ENCODE measurements at regions not wholly inside any gene's neighbourhood (a gene's known extent, or its start where the extent isn't known, plus 50 kb on each side); places are given as distances from the start of the nearest gene placed in this dataset.
"Not testable (repeated sequence)": the region's sequence is repeated elsewhere in the genome, so short reads cannot be mapped to it uniquely, and the experiment has no call there.

GRCh38 chr7:136419740-136420139 lies 442.6 kb upstream of the MTPN start:
- not testable (repeated sequence) for DNase-seq (ENCODE audit: low read depth in 2 of 2)

DNA sequence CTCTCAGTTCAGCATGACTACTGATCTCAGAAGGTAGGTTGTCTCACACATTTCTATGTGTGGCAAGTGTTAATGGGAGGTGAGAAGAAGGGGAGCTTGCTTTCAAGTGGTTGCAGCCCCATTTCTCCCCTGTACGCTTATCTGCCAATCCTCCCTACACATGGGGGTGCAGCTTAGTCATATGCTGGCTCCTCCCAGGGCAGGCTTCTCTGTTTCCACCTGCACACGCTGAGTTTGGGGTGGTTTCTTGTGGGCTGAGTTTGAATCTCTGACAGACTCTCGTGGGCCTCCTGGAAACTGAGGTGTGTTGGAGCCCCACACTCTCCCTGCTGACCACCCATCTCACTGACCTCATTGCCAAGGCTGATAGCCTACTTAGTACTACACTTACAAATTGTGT lies 435.8 kb upstream of the MTPN start:
- no peak for DNase-seq (ENCODE audit: low read depth in 2 of 2)

- DNase-seq (ENCODE audit: low read depth in 2 of 2) = no peak
Measured at GRCh38 chr7:136405931-136406777, 429.0 kb upstream of the MTPN start.

DNA sequence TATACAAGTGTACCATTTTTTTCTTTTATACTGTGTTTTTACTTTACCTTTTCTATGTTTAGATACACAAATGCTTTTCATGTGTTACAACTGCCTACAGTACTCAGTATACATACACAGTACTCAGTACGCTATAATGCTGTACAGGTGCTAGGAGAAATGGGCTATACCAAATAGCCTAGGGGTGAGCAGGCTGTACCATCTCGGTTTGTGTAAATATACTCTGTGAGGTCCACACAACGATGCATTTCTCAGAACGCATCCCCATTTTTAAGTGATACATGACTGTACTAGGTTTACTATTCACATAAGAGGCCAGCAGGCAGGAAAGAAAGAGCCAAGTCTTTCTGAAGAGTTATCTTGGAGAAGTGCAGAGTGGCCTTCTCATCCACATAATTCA lies 426.4 kb upstream of the MTPN start:
- no peak for DNase-seq (ENCODE audit: low read depth in 2 of 2)

DNA sequence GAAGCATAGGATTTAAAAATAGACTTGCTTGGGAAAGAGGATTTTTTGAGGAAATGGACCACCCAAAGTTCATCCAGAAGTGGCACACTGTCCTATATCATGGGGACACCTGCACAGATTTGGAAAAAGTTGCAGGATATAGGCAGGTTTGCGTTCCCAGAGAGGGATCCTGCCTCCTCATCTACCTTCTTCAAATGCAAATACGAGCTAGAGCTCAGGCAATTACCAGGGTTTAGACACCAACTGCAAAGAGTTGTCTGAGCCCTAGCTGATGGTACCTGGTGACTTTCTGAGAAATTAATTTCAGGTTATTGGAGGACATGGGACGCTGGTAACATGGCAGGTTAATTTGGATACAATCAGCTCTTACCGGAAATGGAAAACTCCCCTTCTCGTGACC lies 423.7 kb upstream of the MTPN start:
- no peak for DNase-seq (ENCODE audit: low read depth in 2 of 2)

GRCh38 chr7:136399385-136399784 lies 422.2 kb upstream of the MTPN start:
- DNase-seq (ENCODE audit: low read depth in 2 of 2) = no peak

GRCh38 chr7:136392856-136393255 lies 415.7 kb upstream of the MTPN start:
- DNase-seq (ENCODE audit: low read depth in 2 of 2) = no peak

DNA sequence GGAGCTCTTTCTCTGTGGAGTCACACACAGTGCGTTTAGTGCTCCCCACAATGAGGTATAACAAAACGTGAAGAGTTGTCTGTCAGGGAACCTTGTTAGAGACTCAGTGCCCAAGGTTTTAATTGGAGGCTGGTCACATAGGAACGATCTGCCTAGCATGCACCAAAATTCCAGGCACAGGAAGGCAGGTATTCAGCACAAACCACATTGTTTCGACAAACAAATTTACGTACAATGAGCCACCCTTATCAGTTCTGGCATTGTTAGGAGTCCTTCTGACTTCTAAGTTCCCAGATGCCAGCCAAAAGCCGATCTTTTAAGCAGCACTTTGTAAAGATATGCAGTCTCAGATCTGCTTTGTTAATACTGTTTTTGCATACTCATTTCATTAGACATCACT lies 414.2 kb upstream of the MTPN start:
- no peak for DNase-seq (ENCODE audit: low read depth in 2 of 2)

DNA sequence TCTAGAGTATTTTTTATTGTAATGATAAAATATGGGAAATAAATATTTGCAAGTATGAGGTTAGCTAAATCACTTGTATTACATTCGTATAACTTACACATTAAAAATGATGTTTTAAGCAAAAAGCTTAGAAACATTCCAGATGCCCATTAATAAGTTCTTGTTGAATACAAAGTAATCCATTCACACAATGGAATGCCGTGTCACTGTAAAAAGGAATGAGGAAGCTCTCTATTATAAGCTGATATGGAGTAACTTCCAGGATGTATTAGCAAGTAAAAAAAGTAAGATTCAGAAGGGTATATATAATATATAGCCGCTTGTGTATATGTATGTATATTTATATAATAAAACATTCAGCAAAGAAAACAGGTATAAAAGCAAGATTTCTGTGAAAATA lies 412.8 kb upstream of the MTPN start:
- DNase-seq (ENCODE audit: low read depth in 2 of 2) = no peak

- no peak for DNase-seq (ENCODE audit: low read depth in 2 of 2)
Measured at GRCh38 chr7:136386876-136387275, 409.7 kb upstream of the MTPN start.

- DNase-seq (ENCODE audit: low read depth in 2 of 2) = not testable (repeated sequence)
Measured at GRCh38 chr7:136371409-136371808, 394.2 kb upstream of the MTPN start.

GRCh38 chr7:136370137-136370536 lies 393.0 kb upstream of the MTPN start:
- no peak for DNase-seq (ENCODE audit: low read depth in 2 of 2)

DNA sequence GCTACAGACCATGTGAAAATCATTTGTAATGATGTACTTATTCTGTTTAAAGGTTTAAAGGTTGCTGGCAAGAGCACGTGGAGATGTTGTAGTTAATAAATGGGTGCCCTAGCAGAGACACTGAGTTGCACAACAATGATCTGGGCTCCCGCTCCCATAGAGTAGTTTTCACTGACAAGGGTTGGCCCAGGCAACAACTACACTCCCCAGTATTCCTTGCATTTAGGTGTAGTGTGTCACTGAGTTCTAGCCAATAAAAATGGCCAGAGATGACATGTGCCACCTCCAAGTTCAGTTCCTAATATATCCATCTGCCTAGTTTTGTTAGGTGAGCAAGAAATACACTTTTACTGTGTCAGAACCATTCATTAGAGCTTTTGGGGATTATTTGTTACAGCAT lies 392.1 kb upstream of the MTPN start:
- no peak for DNase-seq (ENCODE audit: low read depth in 2 of 2)

- DNase-seq (ENCODE audit: low read depth in 2 of 2) = no peak
Measured at GRCh38 chr7:136359333-136359903, 382.3 kb upstream of the MTPN start.

DNA sequence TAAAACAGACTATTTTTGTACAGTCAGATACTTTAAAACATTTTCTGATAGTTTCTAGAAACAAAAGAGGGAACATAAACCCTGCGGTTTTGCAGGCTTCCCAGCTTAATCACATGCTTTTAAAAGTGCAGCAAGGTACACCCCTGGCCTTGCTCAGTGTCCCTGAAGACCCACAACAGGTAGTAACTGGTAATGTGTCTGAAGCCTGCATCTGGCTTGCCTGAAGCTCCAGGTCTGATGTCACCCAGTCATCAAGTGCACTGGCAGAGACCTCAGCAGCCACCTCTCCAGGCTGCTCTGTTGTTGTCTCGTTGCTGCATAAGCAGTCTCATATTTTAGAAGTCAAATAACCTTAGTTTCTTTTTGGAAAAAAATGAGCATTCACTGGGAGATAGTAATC lies 376.1 kb upstream of the MTPN start:
- no peak for DNase-seq (ENCODE audit: low read depth in 2 of 2)

DNA sequence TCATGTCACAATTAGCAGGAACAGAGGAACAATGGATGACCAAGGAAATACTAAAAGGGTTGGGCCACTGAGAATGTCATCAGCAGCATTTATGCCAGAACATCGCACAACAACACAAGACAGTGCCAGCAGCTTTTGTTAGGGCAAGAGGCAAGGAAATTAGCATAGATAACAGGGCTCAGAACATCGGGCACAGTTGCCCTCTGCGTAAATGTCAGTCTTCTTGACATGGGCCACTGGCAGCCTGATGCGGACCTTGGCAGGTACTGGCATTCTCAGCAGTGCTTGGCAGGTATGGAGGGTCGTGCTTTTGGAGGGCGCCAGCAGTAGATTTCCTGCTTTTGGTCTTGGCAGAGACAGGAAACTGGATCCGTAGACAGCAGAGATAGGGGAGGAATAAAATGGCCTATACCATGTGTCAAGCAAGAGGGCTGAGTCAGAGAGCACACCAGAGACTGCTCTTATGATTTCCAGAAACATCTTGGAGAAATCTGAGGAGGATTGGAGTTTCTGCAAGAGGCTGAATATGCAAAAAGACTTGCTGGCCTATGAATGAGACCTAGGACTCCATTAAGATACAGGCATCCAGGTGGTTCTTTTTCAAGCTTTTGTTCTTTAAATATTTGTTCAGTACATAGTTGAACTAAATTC lies 371.5 kb upstream of the MTPN start:
- no peak for DNase-seq (ENCODE audit: low read depth in 2 of 2)

- DNase-seq (ENCODE audit: low read depth in 2 of 2) = no peak
Measured at GRCh38 chr7:136348142-136348541, 371.0 kb upstream of the MTPN start.

- DNase-seq (ENCODE audit: low read depth in 2 of 2) = no peak
Measured at GRCh38 chr7:136347488-136347887, 370.3 kb upstream of the MTPN start.

DNA sequence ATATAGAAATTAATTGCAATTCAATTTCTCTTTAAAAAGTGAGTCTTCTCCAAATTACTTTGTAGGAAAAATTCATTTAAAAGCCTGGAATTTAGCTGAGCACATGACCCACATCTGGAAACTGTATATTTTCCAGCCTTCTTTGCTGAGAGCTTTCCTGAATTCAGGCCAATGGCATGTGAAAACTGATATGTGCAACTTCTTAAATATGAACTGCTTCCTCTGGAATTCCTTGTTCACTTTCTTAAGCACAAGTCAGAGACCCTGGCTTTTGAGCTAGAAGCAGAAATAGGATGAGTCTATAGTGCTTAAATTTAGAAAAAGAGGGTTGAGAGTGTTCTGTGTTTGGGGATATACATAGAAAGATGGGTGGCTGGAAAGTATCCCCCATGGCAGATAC lies 365.1 kb upstream of the MTPN start:
- DNase-seq (ENCODE audit: low read depth in 2 of 2) = no peak

DNA sequence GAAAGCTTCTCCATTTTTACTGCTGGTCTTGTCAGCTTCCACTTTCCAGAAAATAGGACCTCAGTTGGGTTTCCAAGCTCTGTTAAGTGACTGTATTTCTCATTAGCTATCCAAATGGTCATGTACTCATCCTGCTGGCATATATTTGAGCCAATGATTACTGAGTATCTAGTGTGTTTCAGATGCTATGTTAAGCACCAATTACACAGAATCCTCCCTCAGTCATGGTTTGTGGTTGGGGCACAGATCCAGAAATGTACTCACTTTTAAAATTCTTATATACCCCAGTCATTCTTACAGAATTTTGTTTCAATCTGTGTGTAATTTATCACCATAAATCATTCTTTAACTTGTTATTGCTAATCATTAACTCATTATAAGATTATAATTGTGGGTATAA lies 362.3 kb upstream of the MTPN start:
- no peak for DNase-seq (ENCODE audit: low read depth in 2 of 2)

DNA sequence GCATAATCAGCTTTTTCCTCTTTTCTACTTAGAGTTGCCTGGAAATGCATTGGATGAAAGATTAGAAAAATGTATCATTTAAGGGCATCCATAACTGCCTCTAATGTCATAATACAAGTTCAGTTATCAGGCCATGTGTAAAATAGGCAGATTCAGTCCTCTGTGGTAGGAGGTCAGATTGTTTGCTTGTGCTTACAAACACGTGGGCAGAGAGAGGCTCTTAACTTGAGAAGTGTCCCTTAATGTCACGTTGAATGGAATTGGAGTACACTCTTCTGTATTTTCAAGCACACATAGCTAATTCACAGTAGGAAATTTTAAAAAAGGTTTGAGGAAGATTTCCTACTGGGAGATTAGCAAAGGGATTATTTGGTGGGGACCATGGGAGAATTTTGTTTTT lies 359.8 kb upstream of the MTPN start:
- no peak for DNase-seq (ENCODE audit: low read depth in 2 of 2)

- DNase-seq (ENCODE audit: low read depth in 2 of 2) = no peak
Measured at GRCh38 chr7:136333636-136334035, 356.5 kb upstream of the MTPN start.

- DNase-seq (ENCODE audit: low read depth in 2 of 2) = no peak
Measured at GRCh38 chr7:136326045-136326609, 349.0 kb upstream of the MTPN start.
